AG04450 (cell line): ENCODE measurements at regions not wholly inside any gene's neighbourhood (a gene's known extent, or its start where the extent isn't known, plus 50 kb on each side); places are given as distances from the start of the nearest gene placed in this dataset.
"Not testable (repeated sequence)": the region's sequence is repeated elsewhere in the genome, so short reads cannot be mapped to it uniquely, and the experiment has no call there.

ENCODE experiments used
- CTCF ChIA-PET: fragments of 300-600, 350-600 bp; formaldehyde crosslinking; extraction: SDS; loops from one replicate; lab custom pipeline; 2022; ENCODE audit warnings: antibody characterized with exemption, inconsistent platforms; lab: Charles Lee
- POLR2A ChIA-PET: fragments of 350-600 bp; formaldehyde crosslinking; extraction: SDS; loops from one replicate; lab custom pipeline; 2021; ENCODE audit warnings: antibody characterized with exemption, inconsistent platforms; lab: Yijun Ruan, JAX
- DNase-seq: peaks from one replicate; pipeline ENCODE4 v3.0.0-alpha.2; 2011; ENCODE audit warnings: low read depth, low spot score
- H3K27ac ChIP-seq: one replicate; pipeline ENCODE4 v1.5.1; 2012; ENCODE audit warnings: low read depth, low read length, control low read depth
- H3K27me3 ChIP-seq: one replicate; pipeline ENCODE4 v1.6.0; 2012; ENCODE audit warnings: low read length; ENCODE audit not compliant: control insufficient read depth, insufficient read depth
- H3K4me3 ChIP-seq: 2 replicates; pipeline ENCODE4 v1.5.1; 2011; ENCODE audit warnings: mild to moderate bottlenecking, low read depth, low read length, control low read depth
- H3K9me3 ChIP-seq: 2 replicates; pipeline ENCODE4 v1.5.1; 2012; ENCODE audit warnings: low read length; ENCODE audit not compliant: control insufficient read depth, insufficient read depth
- TF ChIP-seq, protein P1 (sequence below): IDR thresholded peaks from 2 replicates; pipeline ENCODE4 v1.5.1; 2011; ENCODE audit warnings: low read depth, low read length, control low read depth, inconsistent platforms

DNA sequence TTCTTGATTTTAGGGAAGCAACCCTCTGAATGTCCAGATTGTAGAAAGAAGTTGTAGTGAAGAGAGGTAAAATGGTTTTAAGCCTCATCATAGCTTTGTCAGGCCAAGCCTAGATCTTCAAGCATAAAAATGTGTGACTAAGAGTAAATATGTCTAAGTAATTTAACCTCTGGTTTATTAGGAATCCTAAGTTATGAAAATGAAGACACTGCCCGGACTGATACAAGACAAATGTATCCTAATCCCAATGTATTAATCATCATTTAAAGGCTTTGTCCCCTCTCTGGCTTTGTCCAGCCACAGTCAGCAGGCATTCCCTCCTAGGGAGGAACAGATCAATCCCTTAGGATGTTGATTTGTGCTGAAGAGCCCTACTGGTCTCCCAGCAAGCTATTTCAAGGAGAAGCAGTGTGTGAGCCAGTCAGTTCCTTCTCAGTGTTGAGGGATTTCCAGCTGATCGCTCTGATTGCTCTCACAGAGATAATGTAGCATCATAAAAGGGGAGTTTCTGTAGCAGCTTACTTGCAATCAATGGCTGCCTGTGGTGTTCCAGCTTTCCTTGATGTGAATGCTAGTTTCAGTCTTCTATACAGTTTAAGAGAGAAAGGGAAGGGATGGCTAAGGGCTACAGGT lies 796.1 kb downstream of the EPHA4 start:
- H3K9me3 ChIP-seq, result no peaks in the 10 kb centered on the region; the same call in 1 of the 2 replicates
- H3K27me3 ChIP-seq, result no peaks in the 10 kb centered on the region
- no peak for DNase-seq
- POLR2A ChIA-PET, result interaction anchor here (0.8 kb wide), 1 partner anchor 87 kb away, joined by 3 read pairs; no protein-coding TSS in a partner anchor
- CTCF ChIA-PET, result interaction anchor here (1.0 kb wide), 1 partner anchor 112 kb away, joined by 3 read pairs; no protein-coding TSS in a partner anchor
- TF ChIP-seq, protein P1, sequence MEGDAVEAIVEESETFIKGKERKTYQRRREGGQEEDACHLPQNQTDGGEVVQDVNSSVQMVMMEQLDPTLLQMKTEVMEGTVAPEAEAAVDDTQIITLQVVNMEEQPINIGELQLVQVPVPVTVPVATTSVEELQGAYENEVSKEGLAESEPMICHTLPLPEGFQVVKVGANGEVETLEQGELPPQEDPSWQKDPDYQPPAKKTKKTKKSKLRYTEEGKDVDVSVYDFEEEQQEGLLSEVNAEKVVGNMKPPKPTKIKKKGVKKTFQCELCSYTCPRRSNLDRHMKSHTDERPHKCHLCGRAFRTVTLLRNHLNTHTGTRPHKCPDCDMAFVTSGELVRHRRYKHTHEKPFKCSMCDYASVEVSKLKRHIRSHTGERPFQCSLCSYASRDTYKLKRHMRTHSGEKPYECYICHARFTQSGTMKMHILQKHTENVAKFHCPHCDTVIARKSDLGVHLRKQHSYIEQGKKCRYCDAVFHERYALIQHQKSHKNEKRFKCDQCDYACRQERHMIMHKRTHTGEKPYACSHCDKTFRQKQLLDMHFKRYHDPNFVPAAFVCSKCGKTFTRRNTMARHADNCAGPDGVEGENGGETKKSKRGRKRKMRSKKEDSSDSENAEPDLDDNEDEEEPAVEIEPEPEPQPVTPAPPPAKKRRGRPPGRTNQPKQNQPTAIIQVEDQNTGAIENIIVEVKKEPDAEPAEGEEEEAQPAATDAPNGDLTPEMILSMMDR, result no peak
- H3K27ac ChIP-seq, result no peak overlapping the region
- no peak overlapping the region for H3K4me3 ChIP-seq

DNA sequence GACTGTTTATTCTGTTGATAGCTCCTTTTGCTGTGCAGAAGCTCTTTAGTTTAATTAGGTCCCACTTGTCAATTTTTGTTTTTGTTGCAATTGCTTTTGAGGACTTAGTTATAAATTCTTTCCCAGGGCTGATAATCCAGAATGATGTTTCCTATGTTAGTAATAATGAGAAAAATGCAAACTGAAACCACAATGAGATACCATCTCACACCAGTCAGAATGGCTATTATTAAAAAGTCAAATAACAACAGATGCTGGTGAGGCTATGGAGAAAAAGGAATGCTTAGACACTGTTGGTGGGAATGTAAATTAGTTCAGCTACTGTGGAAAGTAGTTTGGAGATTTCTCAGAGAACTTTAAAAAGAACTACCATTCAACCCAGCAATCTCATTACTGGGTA lies 793.0 kb downstream of the EPHA4 start:
- POLR2A ChIA-PET, result interaction anchor here (0.7 kb wide), 1 partner anchor 264 kb away, joined by 5 read pairs; no protein-coding TSS in a partner anchor
- DNase-seq, H3K27me3 ChIP-seq, H3K27ac ChIP-seq, H3K9me3 ChIP-seq, H3K4me3 ChIP-seq: not testable (repeated sequence)
- CTCF ChIA-PET, result interaction anchor here (1.1 to 1.4 kb wide), 2 partner anchors 17 to 794 kb away, joined by 3 read pairs; no protein-coding TSS in a partner anchor

DNA sequence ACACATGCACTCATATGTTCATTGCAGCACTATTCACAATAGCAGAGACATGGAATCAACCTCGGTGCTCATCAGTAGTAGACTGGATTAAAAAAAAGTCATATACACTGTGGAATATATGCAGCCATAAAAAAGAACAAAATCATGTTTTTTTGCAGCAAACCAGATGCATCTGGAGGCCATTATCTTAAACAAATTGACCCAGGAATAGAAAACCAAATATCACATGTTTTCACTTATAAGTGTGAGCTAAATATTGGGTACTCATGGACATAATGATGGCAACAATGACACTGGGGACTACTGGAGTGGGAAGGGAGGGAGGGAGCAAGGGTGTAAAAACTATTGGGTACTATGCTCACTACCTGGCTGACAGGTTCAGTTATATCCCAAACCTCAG lies 792.6 kb downstream of the EPHA4 start:
- TF ChIP-seq, protein P1, result no peak
- POLR2A ChIA-PET, result interaction anchor here (0.7 kb wide), 1 partner anchor 263 kb away, joined by 5 read pairs; no protein-coding TSS in a partner anchor
- Histone ChIP-seq H3K9me3 (no peaks in the 10 kb centered on the region; the same call in 1 of the 2 replicates), H3K27me3 (no peaks in the 10 kb centered on the region), H3K4me3 (no peak overlapping the region), H3K27ac (no peak overlapping the region)
- no peak for DNase-seq
- CTCF ChIA-PET, result interaction anchor here (0.8 to 1.1 kb wide), 2 partner anchors 16 to 32 kb away, joined by 3 read pairs; no protein-coding TSS in a partner anchor

DNA sequence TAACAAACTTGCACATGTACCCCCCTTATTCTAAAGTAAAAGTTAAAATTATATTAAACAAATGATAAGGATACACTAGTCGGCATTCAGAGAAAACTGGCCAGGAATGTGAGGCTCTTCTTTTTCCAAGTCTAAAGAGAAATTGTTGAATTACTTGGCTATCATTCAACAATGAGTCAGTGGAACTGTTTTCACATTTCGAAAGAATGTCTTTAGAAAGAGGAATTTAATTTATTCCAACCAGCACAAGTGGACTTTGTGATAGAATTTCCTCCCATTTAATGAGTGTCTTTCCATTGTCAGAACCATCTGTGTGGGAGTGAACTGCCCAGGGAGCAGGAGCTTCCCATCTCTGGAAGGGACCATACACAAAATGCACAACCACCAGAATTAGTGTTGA lies 792.2 kb downstream of the EPHA4 start:
- CTCF ChIA-PET, result interaction anchor here (0.8 to 1.1 kb wide), 2 partner anchors 16 to 32 kb away, joined by 3 read pairs; no protein-coding TSS in a partner anchor
- TF ChIP-seq, protein P1, result no peak
- no peaks in the 10 kb centered on the region for H3K27me3 ChIP-seq
- POLR2A ChIA-PET, result interaction anchor here (0.7 kb wide), 1 partner anchor 263 kb away, joined by 5 read pairs; no protein-coding TSS in a partner anchor
- H3K27ac ChIP-seq, result no peak overlapping the region
- H3K4me3 ChIP-seq, result no peak overlapping the region
- no peaks in the 10 kb centered on the region; the same call in 1 of the 2 replicates for H3K9me3 ChIP-seq
- peak; percentile 74 for DNase-seq

DNA sequence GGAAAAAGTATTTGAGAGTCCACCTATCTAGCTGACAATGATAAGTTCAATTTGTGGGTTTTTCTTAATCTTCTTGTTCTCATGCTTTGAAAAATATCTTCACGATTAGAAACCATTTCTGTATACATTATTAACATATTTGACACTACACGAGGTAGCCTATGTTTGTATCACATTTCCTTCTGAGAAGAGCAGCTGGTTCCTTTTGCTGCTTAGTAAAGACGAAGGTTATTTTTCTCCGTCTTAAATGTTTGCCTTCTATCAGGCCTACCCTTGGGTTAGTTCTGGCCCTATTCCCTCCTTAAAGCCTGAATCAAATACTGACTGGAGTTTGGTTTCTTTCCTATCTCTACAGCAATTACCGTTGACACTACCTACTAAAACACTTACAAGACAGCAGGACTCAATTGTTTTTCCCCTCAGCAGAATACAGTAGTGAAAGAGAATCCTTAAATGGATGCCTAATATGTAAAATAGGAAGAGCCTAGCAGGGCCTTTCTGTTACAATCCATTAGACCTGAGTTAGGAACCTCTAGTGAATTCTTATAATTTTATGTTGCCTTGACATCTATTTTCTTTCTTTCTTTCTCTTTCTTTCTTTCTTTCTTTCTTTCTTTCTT lies 790.4 kb downstream of the EPHA4 start:
- no peak overlapping the region for H3K4me3 ChIP-seq
- TF ChIP-seq, protein P1, result no peak
- H3K27me3 ChIP-seq, result no peaks in the 10 kb centered on the region
- CTCF ChIA-PET, result interaction anchor here (0.7 kb wide), 1 partner anchor 817 kb away, joined by 3 read pairs; no protein-coding TSS in a partner anchor
- H3K27ac ChIP-seq, result peak overlapping the region; percentile 4
- no peaks in the 10 kb centered on the region; the same call in 1 of the 2 replicates for H3K9me3 ChIP-seq
- DNase-seq, result peak; percentile 72
- POLR2A ChIA-PET, result interaction anchor here (1.0 to 1.1 kb wide), 2 partner anchors 36 to 66 kb away, joined by 3 to 6 read pairs; no protein-coding TSS in a partner anchor
